ENCODE measurements at regions not wholly inside any gene's neighbourhood (a gene's known extent, or its start where the extent isn't known, plus 50 kb on each side); places are given as distances from the start of the nearest gene placed in this dataset.

GRCh38 chr22:35202376-35202775, 54.9 kb upstream of the HMGXB4 start (continued):
- no peak for TF ChIP-seq ZNF462 (CRISPR knock-in tag; IDR thresholded peaks at IDR 0.05)
- no peak for TF ChIP-seq JUNB (IDR thresholded peaks at IDR 0.05; ENCODE audit: unreplicated experiment)

- H3K4me1 ChIP-seq (ENCODE audit: insufficient read depth): no peaks in the 10 kb centered on the region
- H3K9me2 ChIP-seq (ENCODE audit: insufficient read depth): 0 out of 2 replicates have a peak, but pooled peaks cover 3% of the 10 kb centered on the region
- H3K79me2 ChIP-seq (replicated peaks; ENCODE audit: insufficient read depth): no peaks in the 10 kb centered on the region
- no peak overlapping the region for H3K4me3 ChIP-seq
- ATAC-seq (no peak), DNase-seq (ENCODE audit: low spot score) (no peak)
- Mint-ChIP-seq H3K36me3 (ENCODE audit: low read depth) (no peaks in the 10 kb centered on the region), H3K27ac (no peak overlapping the region), H3K27me3 (ENCODE audit: insufficient read depth, low read depth, poor library complexity) (peaks cover 5% of the 10 kb centered on the region), H3K9me3 (no peaks in the 10 kb centered on the region), H3K4me3 (no peak overlapping the region), H3K4me1 (no peaks in the 10 kb centered on the region)
- no peaks in the 10 kb centered on the region for H3F3A ChIP-seq (replicated peaks; ENCODE audit: low read depth)
- H3K27ac ChIP-seq (ENCODE audit: low read depth): no peak overlapping the region
- no peaks in the 10 kb centered on the region for H3K36me3 ChIP-seq (ENCODE audit: insufficient read depth)
- no peak overlapping the region for H3K4me2 ChIP-seq
- no peaks in the 10 kb centered on the region for H3K27me3 ChIP-seq (ENCODE audit: insufficient read depth)
- no peaks in the 10 kb centered on the region for H4K20me1 ChIP-seq (replicated peaks; ENCODE audit: insufficient read depth)
- no peak overlapping the region for H2AFZ ChIP-seq
- TF ChIP-seq JUNB (IDR thresholded peaks at IDR 0.05; ENCODE audit: unreplicated experiment) (no peak), REST (IDR thresholded peaks at IDR 0.05; ENCODE audit: unreplicated experiment) (no peak), STAT1 (IDR thresholded peaks at IDR 0.05; ENCODE audit: unreplicated experiment) (no peak), ZNF331 (CRISPR knock-in tag; IDR thresholded peaks at IDR 0.05; ENCODE audit: low read depth) (no peak), CTCF (conservative IDR thresholded peaks at IDR 0.05; ENCODE audit: low read depth in 2 of 2) (no peak), ETS1 (IDR thresholded peaks at IDR 0.05) (no peak), ZNF114 (CRISPR knock-in tag; IDR thresholded peaks at IDR 0.05) (no peak), NANOG (IDR thresholded peaks at IDR 0.05; ENCODE audit: borderline replicate concordance) (no peak)
These were observed 53.7 kb upstream of the HMGXB4 start for GRCh38 chr22:35203583-35203982.
